HepG2 (cell line): ENCODE measurements at regions not wholly inside any gene's neighbourhood (a gene's known extent, or its start where the extent isn't known, plus 50 kb on each side); places are given as distances from the start of the nearest gene placed in this dataset.

Source experiments
- ATF7-NPFF ChIP-seq: sonication (generic); formaldehyde crosslinking; IDR thresholded peaks from 2 replicates; pipeline ENCODE4 v1.8.1; 2023; ENCODE audit warnings: mild to moderate bottlenecking, low read depth, missing genetic modification reagents, moderate library complexity
- CENPX ChIP-seq: sonication (generic); formaldehyde crosslinking; IDR thresholded peaks from 2 replicates; pipeline ENCODE4 v1.9.0; 2021; ENCODE audit warnings: mild to moderate bottlenecking, missing genetic modification reagents, moderate library complexity
- KAT2B ChIP-seq: fragments of 150-350 bp; IDR thresholded peaks from 2 replicates; pipeline ENCODE4 v1.6.1; 2014; ENCODE audit warnings: low read depth, low read length, borderline replicate concordance
- ZNF101 ChIP-seq: sonication (generic); formaldehyde crosslinking; IDR thresholded peaks from 2 replicates; pipeline ENCODE4 v1.4.0; 2020; ENCODE audit warnings: mild to moderate bottlenecking, low read depth, missing genetic modification reagents, borderline replicate concordance
- ZNF362 ChIP-seq: sonication (generic); formaldehyde crosslinking; IDR thresholded peaks from 2 replicates; pipeline ENCODE4 v1.4.0; 2020; ENCODE audit warnings: missing genetic modification reagents, mild to moderate bottlenecking, borderline replicate concordance
- ZNF556 ChIP-seq: sonication (generic); formaldehyde crosslinking; IDR thresholded peaks from 2 replicates; pipeline ENCODE4 v1.4.0; 2020; ENCODE audit warnings: mild to moderate bottlenecking, missing genetic modification reagents, borderline replicate concordance
- TF ChIP-seq, protein P1 (sequence below): sonication (generic); formaldehyde crosslinking; IDR thresholded peaks from 2 replicates; pipeline ENCODE4 v1.9.0; 2021; ENCODE audit warnings: mild to moderate bottlenecking, missing genetic modification reagents

DNA sequence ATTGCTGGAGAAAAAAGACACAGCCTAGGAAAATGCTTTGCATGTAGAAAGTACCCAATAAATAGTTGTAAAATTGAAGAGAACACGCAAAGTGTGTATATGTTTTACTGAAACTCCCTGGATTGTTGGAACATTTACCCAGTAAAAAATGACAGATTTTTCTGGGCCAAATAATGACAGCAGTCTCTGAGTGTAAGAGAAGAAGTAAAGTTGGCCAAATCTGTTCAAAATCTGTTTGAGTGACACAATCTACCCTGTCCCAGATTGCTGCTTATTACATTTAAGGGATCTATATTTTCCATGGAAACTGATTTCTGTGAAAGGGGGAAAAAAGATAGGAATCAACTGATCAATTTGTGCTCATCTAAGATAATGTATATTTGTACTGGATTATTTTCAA lies 267.9 kb downstream of the TUSC7 start (continued):
- TF ChIP-seq, protein P1, sequence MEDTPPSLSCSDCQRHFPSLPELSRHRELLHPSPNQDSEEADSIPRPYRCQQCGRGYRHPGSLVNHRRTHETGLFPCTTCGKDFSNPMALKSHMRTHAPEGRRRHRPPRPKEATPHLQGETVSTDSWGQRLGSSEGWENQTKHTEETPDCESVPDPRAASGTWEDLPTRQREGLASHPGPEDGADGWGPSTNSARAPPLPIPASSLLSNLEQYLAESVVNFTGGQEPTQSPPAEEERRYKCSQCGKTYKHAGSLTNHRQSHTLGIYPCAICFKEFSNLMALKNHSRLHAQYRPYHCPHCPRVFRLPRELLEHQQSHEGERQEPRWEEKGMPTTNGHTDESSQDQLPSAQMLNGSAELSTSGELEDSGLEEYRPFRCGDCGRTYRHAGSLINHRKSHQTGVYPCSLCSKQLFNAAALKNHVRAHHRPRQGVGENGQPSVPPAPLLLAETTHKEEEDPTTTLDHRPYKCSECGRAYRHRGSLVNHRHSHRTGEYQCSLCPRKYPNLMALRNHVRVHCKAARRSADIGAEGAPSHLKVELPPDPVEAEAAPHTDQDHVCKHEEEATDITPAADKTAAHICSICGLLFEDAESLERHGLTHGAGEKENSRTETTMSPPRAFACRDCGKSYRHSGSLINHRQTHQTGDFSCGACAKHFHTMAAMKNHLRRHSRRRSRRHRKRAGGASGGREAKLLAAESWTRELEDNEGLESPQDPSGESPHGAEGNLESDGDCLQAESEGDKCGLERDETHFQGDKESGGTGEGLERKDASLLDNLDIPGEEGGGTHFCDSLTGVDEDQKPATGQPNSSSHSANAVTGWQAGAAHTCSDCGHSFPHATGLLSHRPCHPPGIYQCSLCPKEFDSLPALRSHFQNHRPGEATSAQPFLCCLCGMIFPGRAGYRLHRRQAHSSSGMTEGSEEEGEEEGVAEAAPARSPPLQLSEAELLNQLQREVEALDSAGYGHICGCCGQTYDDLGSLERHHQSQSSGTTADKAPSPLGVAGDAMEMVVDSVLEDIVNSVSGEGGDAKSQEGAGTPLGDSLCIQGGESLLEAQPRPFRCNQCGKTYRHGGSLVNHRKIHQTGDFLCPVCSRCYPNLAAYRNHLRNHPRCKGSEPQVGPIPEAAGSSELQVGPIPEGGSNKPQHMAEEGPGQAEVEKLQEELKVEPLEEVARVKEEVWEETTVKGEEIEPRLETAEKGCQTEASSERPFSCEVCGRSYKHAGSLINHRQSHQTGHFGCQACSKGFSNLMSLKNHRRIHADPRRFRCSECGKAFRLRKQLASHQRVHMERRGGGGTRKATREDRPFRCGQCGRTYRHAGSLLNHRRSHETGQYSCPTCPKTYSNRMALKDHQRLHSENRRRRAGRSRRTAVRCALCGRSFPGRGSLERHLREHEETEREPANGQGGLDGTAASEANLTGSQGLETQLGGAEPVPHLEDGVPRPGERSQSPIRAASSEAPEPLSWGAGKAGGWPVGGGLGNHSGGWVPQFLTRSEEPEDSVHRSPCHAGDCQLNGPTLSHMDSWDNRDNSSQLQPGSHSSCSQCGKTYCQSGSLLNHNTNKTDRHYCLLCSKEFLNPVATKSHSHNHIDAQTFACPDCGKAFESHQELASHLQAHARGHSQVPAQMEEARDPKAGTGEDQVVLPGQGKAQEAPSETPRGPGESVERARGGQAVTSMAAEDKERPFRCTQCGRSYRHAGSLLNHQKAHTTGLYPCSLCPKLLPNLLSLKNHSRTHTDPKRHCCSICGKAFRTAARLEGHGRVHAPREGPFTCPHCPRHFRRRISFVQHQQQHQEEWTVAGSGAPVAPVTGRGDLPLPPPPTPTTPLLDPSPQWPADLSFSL, result no peak
- TF ChIP-seq ZNF362, result no peak
- no peak for TF ChIP-seq CENPX (CRISPR knock-in tag)
- TF ChIP-seq KAT2B, result no peak
- no peak for TF ChIP-seq ZNF101 (CRISPR knock-in tag)
- no peak for TF ChIP-seq ATF7-NPFF (CRISPR knock-in tag)
- TF ChIP-seq ZNF556 (CRISPR knock-in tag), result no peak
